HL-60 (cell line): ENCODE measurements at regions not wholly inside any gene's neighbourhood (a gene's known extent, or its start where the extent isn't known, plus 50 kb on each side); places are given as distances from the start of the nearest gene placed in this dataset.

Experiments used
- CTCF ChIP-seq: IDR thresholded peaks from one replicate; pipeline ENCODE4 v1.5.1; 2011; ENCODE audit warnings: low read length, control low read depth, inconsistent platforms; ENCODE audit not compliant: insufficient read depth
- SPI1 ChIP-seq: IDR thresholded peaks from 2 replicates; pipeline ENCODE4 v1.6.1; 2012; ENCODE audit warnings: low read depth, mild to moderate bottlenecking, borderline replicate concordance

- TF ChIP-seq CTCF (no peak), SPI1 (no peak)
Measured at GRCh38 chr10:31187607-31188210, 131.3 kb upstream of the ZEB1 start.
